ENCODE measurements at regions not wholly inside any gene's neighbourhood (a gene's known extent, or its start where the extent isn't known, plus 50 kb on each side); places are given as distances from the start of the nearest gene placed in this dataset.

- no peak overlapping the region for H3K4me3 ChIP-seq (ENCODE audit: low read depth in 2 of 2, low read length in 2 of 2)
- intact Hi-C loops (cut with micrococcal nuclease; ENCODE audit: unreplicated experiment) (no loop called here), in situ Hi-C loops (cut with HindIII; ENCODE audit: low pct_unique_long_range_greater_than_20kb, low sequenced_read_pairs) (no loop called here)
- H3K27me3 ChIP-seq (ENCODE audit: control insufficient read depth, insufficient read depth, low read length), result no peaks in the 10 kb centered on the region
- H3K9me3 ChIP-seq (ENCODE audit: control insufficient read depth, insufficient read depth, low read depth, low read length), result no peaks in the 10 kb centered on the region
- no peak overlapping the region for H3K27ac ChIP-seq (ENCODE audit: low read length)
- CTCF ChIA-PET, result no interaction called here
- no peaks in the 10 kb centered on the region for H3K36me3 ChIP-seq (ENCODE audit: control insufficient read depth, insufficient read depth, low read length)
- H3K4me1 ChIP-seq (ENCODE audit: control insufficient read depth, insufficient read depth, low read length), result peaks cover 45% of the 10 kb centered on the region
- no peak for DNase-seq (ENCODE audit: low read depth, low spot score)
- BruUV-seq (replicated peaks), result no TSS peak
- TF ChIP-seq CTCF (IDR thresholded peaks at IDR 0.05) (no peak), POLR2AphosphoS5 (IDR thresholded peaks at IDR 0.05; ENCODE audit: low read depth, low read length) (no peak), REST (IDR thresholded peaks at IDR 0.05; ENCODE audit: insufficient read depth in 1 of 2, low read depth in 2 of 2, low read length in 1 of 2) (no peak)
- POLR2A ChIA-PET, result interaction anchor here (0.6 kb wide), 1 partner anchor 387 kb away, joined by 5 read pairs; no protein-coding TSS in a partner anchor
- ATAC-seq, result no peak
Observed at GRCh38 chr11:129252621-129253020, 60.5 kb upstream of the ARHGAP32 start.

GRCh38 chr11:129251067-129251466 lies 58.9 kb upstream of the ARHGAP32 start:
- Histone ChIP-seq H3K9me3 (ENCODE audit: control insufficient read depth, insufficient read depth, low read depth, low read length) (no peaks in the 10 kb centered on the region), H3K36me3 (ENCODE audit: control insufficient read depth, insufficient read depth, low read length) (no peaks in the 10 kb centered on the region), H3K27me3 (ENCODE audit: control insufficient read depth, insufficient read depth, low read length) (no peaks in the 10 kb centered on the region), H3K4me1 (ENCODE audit: control insufficient read depth, insufficient read depth, low read length) (peaks cover 55% of the 10 kb centered on the region), H3K27ac (ENCODE audit: low read length) (peak overlapping the region; percentile 60; the same call in 1 of the 2 replicates), H3K4me3 (ENCODE audit: low read depth in 2 of 2, low read length in 2 of 2) (no peak overlapping the region)
- ATAC-seq (no peak), DNase-seq (ENCODE audit: low read depth, low spot score) (no peak)
- in situ Hi-C loops (cut with HindIII; ENCODE audit: low pct_unique_long_range_greater_than_20kb, low sequenced_read_pairs), result no loop called here
- no TSS peak for BruUV-seq (replicated peaks)
- ChIA-PET CTCF (no interaction called here), POLR2A (interaction anchor here (0.6 kb wide), 2 partner anchors 21 to 106 kb away, joined by 3 read pairs; no protein-coding TSS in a partner anchor)
- intact Hi-C loops (cut with micrococcal nuclease; ENCODE audit: unreplicated experiment), result no loop called here
- TF ChIP-seq REST (IDR thresholded peaks at IDR 0.05; ENCODE audit: insufficient read depth in 1 of 2, low read depth in 2 of 2, low read length in 1 of 2), result no peak
- no peak for TF ChIP-seq CTCF (IDR thresholded peaks at IDR 0.05)
- TF ChIP-seq POLR2AphosphoS5 (IDR thresholded peaks at IDR 0.05; ENCODE audit: low read depth, low read length), result no peak
- no peak for TF ChIP-seq TCF7L2 (IDR thresholded peaks at IDR 0.05; ENCODE audit: low read depth, low read length)
- no peak for TF ChIP-seq SIN3A (IDR thresholded peaks at IDR 0.05; ENCODE audit: borderline replicate concordance, insufficient read depth, low read depth, low read length)
